Coronary artery (tissue), 2 donors: ENCODE measurements at regions not wholly inside any gene's neighbourhood (a gene's known extent, or its start where the extent isn't known, plus 50 kb on each side); places are given as distances from the start of the nearest gene placed in this dataset.

Experiments used
- DNase-seq: peaks from one replicate; pipeline ENCODE4 v3.0.0-alpha.2; 2017; ENCODE audit warnings: low spot score
- H3K27ac ChIP-seq, 2 donors: fragments of 200-600 bp; sonication (generic); one replicate each; pipeline ENCODE4 v1.5.1; 2016 to 2019
- H3K4me3 ChIP-seq: fragments of 200-600 bp; sonication (generic); 2 replicates; pipeline ENCODE4 v1.5.1; 2016; ENCODE audit warnings: mild to moderate bottlenecking, moderate library complexity
- CTCF ChIP-seq: fragments of 200-600 bp; sonication (generic); IDR thresholded peaks from one replicate; pipeline ENCODE4 v1.5.1; 2019; ENCODE audit warnings: antibody characterized with exemption

GRCh38 chr20:33915726-33916331 is 77.9 kb upstream of the RALY start:
- Histone ChIP-seq H3K27ac (no peak overlapping the region), H3K4me3 (no peak overlapping the region)
- DNase-seq: no peak
- no peak for TF ChIP-seq CTCF

GRCh38 chr20:33916768-33917167 is 76.9 kb upstream of the RALY start:
- no peak for TF ChIP-seq CTCF
- H3K4me3 ChIP-seq: no peak overlapping the region
- DNase-seq: no peak
- H3K27ac ChIP-seq: no peak overlapping the region

- DNase-seq: no peak
- no peak overlapping the region for H3K27ac ChIP-seq
- TF ChIP-seq CTCF: no peak
- no peak overlapping the region for H3K4me3 ChIP-seq
Measured at GRCh38 chr20:33917831-33918525, 75.7 kb upstream of the RALY start.

GRCh38 chr20:33918662-33919061 is 75.0 kb upstream of the RALY start:
- no peak for TF ChIP-seq CTCF
- Histone ChIP-seq H3K4me3 (no peak overlapping the region), H3K27ac (no peak overlapping the region)
- no peak for DNase-seq

GRCh38 chr20:33919653-33920052 is 74.1 kb upstream of the RALY start:
- no peak overlapping the region for H3K4me3 ChIP-seq
- no peak for DNase-seq
- no peak for TF ChIP-seq CTCF

GRCh38 chr20:33922224-33922623 is 71.5 kb upstream of the RALY start:
- TF ChIP-seq CTCF: no peak
- DNase-seq: no peak
- no peak overlapping the region for H3K27ac ChIP-seq
- H3K4me3 ChIP-seq: no peak overlapping the region

More at GRCh38 chr20:33919653-33920052, 74.1 kb upstream of the RALY start:
- no peak overlapping the region for H3K27ac ChIP-seq

GRCh38 chr20:33923740-33924139 is 70.0 kb upstream of the RALY start:
- TF ChIP-seq CTCF: no peak
- no peak for DNase-seq
- Histone ChIP-seq H3K4me3 (no peak overlapping the region), H3K27ac (no peak overlapping the region)
